ENCODE measurements at regions not wholly inside any gene's neighbourhood (a gene's known extent, or its start where the extent isn't known, plus 50 kb on each side); places are given as distances from the start of the nearest gene placed in this dataset.

DNA sequence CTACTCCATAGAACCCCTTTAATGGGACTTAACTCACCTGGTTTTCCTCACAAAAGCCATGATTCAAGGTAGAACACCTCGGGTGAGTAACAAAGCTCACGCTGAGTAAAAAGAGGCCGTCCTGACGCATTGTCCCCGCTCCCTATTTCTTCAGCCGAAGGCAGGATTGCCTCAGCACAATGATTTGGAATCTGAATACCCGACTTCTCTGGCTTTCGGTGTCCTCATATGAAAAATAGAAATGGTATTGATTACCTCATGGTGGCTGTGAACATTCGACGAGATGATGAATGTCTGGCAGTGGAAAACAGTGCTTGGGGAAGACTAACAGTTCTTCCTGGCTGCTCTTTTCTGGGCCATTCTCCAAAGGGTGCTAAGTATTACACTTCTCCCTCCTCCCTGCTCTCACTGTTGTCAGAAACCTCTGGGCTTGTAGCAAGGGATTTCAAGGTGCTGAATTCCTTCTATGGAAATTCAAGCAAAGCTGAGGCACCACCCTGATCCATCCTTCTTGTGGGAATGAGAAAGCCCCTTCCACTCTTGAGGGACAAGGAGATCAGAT, 148.3 kb downstream of the C1orf94 start:
- no peak overlapping the region for H3K27ac ChIP-seq (ENCODE audit: low read depth, low read length)
- no peaks in the 10 kb centered on the region for H3K36me3 ChIP-seq (ENCODE audit: low read length)

DNA sequence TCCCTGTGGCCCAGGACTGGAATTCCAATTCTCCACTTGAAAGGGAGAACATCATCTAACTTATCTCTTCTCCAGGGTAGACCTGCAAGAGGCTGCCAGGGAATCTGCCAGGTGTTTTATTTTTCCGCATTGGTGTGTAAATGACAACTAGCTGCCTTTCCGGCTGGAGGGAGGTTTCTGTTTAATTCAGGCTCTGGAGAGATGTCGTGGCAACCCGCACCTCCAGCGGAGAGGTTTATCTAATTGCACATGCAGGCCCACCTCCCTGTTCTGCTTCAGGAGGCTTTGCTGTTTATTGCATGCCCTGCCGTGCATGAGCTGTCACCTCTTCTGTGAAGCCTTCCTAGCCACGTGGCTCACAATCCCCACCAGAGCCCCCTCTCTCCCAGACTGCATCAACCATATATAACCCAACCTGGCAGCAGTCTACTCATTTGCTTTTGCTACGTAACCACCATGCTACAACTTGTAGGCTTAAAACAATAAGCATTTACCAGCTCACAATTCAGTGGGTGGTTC, 151.6 kb downstream of the C1orf94 start:
- H3K27me3 ChIP-seq (ENCODE audit: low read length) = no peaks in the 10 kb centered on the region
- no peaks in the 10 kb centered on the region for H4K20me1 ChIP-seq (ENCODE audit: low read depth, low read length)

More for the DNA sequence above, 148.3 kb downstream of the C1orf94 start:
- no peak for TF ChIP-seq EZH2phosphoT487 (conservative IDR thresholded peaks at IDR 0.05; ENCODE audit: low read length)
- TF ChIP-seq, protein P1, sequence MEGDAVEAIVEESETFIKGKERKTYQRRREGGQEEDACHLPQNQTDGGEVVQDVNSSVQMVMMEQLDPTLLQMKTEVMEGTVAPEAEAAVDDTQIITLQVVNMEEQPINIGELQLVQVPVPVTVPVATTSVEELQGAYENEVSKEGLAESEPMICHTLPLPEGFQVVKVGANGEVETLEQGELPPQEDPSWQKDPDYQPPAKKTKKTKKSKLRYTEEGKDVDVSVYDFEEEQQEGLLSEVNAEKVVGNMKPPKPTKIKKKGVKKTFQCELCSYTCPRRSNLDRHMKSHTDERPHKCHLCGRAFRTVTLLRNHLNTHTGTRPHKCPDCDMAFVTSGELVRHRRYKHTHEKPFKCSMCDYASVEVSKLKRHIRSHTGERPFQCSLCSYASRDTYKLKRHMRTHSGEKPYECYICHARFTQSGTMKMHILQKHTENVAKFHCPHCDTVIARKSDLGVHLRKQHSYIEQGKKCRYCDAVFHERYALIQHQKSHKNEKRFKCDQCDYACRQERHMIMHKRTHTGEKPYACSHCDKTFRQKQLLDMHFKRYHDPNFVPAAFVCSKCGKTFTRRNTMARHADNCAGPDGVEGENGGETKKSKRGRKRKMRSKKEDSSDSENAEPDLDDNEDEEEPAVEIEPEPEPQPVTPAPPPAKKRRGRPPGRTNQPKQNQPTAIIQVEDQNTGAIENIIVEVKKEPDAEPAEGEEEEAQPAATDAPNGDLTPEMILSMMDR (IDR thresholded peaks at IDR 0.05; ENCODE audit: insufficient read depth, low read length, poor library complexity, severe bottlenecking) = no peak
- Histone ChIP-seq H3K79me2 (ENCODE audit: insufficient read depth, low read length) (no peaks in the 10 kb centered on the region), H3K9me3 (ENCODE audit: insufficient read depth, low read length) (no peaks in the 10 kb centered on the region), H3F3A (ENCODE audit: insufficient read depth) (no peaks in the 10 kb centered on the region), H4K20me1 (ENCODE audit: low read depth, low read length) (no peaks in the 10 kb centered on the region), H3K9ac (ENCODE audit: low read length) (no peak overlapping the region), H3K4me2 (ENCODE audit: low read depth, low read length, poor library complexity, severe bottlenecking) (no peak overlapping the region), H3K4me3 (ENCODE audit: insufficient read depth, low read length, poor library complexity, severe bottlenecking) (no peak overlapping the region), H2AFZ (ENCODE audit: low read depth, low read length, severe bottlenecking) (no peak overlapping the region), H3K27me3 (ENCODE audit: low read length) (no peaks in the 10 kb centered on the region), H3K9me2 (replicated peaks; ENCODE audit: insufficient read depth, low read length) (no peaks in the 10 kb centered on the region)

DNA sequence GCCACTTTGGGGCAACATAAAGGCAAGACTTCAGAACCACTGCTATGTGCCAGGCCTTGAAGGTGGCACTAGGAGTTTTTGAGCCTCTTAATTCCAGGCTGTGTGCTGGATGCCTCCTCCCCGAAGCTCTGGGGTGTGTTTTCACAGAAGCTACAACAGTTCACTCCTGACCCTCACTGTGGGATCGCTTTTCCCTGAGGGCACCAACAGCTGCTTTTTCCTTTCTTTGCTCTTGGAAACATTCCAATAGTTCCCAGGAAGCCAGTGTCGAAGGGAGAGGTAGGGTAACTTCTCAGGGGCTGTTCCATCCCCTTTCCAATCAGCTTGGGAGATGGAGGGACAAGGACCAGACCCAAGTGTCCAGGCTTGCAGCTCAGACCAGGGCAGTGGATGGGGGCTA, 153.4 kb downstream of the C1orf94 start:
- Histone ChIP-seq H3K27me3 (ENCODE audit: low read length) (no peaks in the 10 kb centered on the region), H2AFZ (ENCODE audit: low read depth, low read length, severe bottlenecking) (no peak overlapping the region), H4K20me1 (ENCODE audit: low read depth, low read length) (no peaks in the 10 kb centered on the region), H3K79me2 (ENCODE audit: insufficient read depth, low read length) (no peaks in the 10 kb centered on the region), H3K36me3 (ENCODE audit: low read length) (no peaks in the 10 kb centered on the region), H3K9me2 (replicated peaks; ENCODE audit: insufficient read depth, low read length) (no peaks in the 10 kb centered on the region), H3F3A (ENCODE audit: insufficient read depth) (no peaks in the 10 kb centered on the region), H3K27ac (ENCODE audit: low read depth, low read length) (no peak overlapping the region), H3K4me3 (ENCODE audit: insufficient read depth, low read length, poor library complexity, severe bottlenecking) (no peak overlapping the region), H3K4me2 (ENCODE audit: low read depth, low read length, poor library complexity, severe bottlenecking) (no peak overlapping the region), H3K9me3 (ENCODE audit: insufficient read depth, low read length) (no peaks in the 10 kb centered on the region), H3K9ac (ENCODE audit: low read length) (no peak overlapping the region)
- TF ChIP-seq, protein P1 (IDR thresholded peaks at IDR 0.05; ENCODE audit: insufficient read depth, low read length, poor library complexity, severe bottlenecking) = no peak
- TF ChIP-seq EZH2phosphoT487 (conservative IDR thresholded peaks at IDR 0.05; ENCODE audit: low read length) = no peak

More for the DNA sequence above, 151.6 kb downstream of the C1orf94 start:
- Histone ChIP-seq H3K27ac (ENCODE audit: low read depth, low read length) (no peak overlapping the region), H2AFZ (ENCODE audit: low read depth, low read length, severe bottlenecking) (no peak overlapping the region), H3F3A (ENCODE audit: insufficient read depth) (no peaks in the 10 kb centered on the region), H3K9me3 (ENCODE audit: insufficient read depth, low read length) (no peaks in the 10 kb centered on the region), H3K4me3 (ENCODE audit: insufficient read depth, low read length, poor library complexity, severe bottlenecking) (no peak overlapping the region), H3K79me2 (ENCODE audit: insufficient read depth, low read length) (no peaks in the 10 kb centered on the region), H3K9me2 (replicated peaks; ENCODE audit: insufficient read depth, low read length) (no peaks in the 10 kb centered on the region), H3K4me2 (ENCODE audit: low read depth, low read length, poor library complexity, severe bottlenecking) (no peak overlapping the region), H3K9ac (ENCODE audit: low read length) (no peak overlapping the region), H3K36me3 (ENCODE audit: low read length) (no peaks in the 10 kb centered on the region)
- TF ChIP-seq, protein P1 (IDR thresholded peaks at IDR 0.05; ENCODE audit: insufficient read depth, low read length, poor library complexity, severe bottlenecking) = no peak
- TF ChIP-seq EZH2phosphoT487 (conservative IDR thresholded peaks at IDR 0.05; ENCODE audit: low read length) = no peak

Measured in SU-DHL-6 (cell line).